Kidney (tissue), 13 donors: ENCODE measurements at regions not wholly inside any gene's neighbourhood (a gene's known extent, or its start where the extent isn't known, plus 50 kb on each side); places are given as distances from the start of the nearest gene placed in this dataset.

ENCODE experiments used
- DNase-seq, 5 donors: peaks; one replicate each; pipeline ENCODE4 v3.0.0-alpha.2; 2013 to 2020
- FAIRE-seq: peaks from 2 replicates; lab custom pipeline; 2012; peaks lifted over from hg19 to GRCh38; lab: Jason Lieb, UNC
- H3K27ac ChIP-seq, 2 donors: one replicate each; pipeline ENCODE4 v1.7.0; 2013; ENCODE audit warnings: low read depth in 2 of 2, low read length in 2 of 2, inconsistent platforms in 1 of 2
- H3K27me3 ChIP-seq: one replicate; pipeline ENCODE4 v1.7.1; 2013; ENCODE audit warnings: low read length, inconsistent platforms; ENCODE audit not compliant: control insufficient read depth, insufficient read depth
- H3K36me3 ChIP-seq, 3 donors: one replicate each; pipeline versions ENCODE4 v1.7.0 to v1.7.1; 2013; ENCODE audit warnings: low read length in 3 of 3, control low read depth in 1 of 3, inconsistent platforms in 1 of 3; ENCODE audit not compliant: insufficient read depth in 3 of 3, control insufficient read depth in 2 of 3
- H3K4me1 ChIP-seq, 3 donors: one replicate each; pipeline versions ENCODE4 v1.7.0 to v1.7.1; 2013; ENCODE audit warnings: low read length in 3 of 3, inconsistent platforms in 1 of 3, low read depth in 1 of 3; ENCODE audit not compliant: control insufficient read depth in 2 of 3, insufficient read depth in 2 of 3
- H3K4me3 ChIP-seq, 3 donors: one replicate each; pipeline versions ENCODE4 v1.7.0 to v1.8.1; 2013; ENCODE audit warnings: low read length in 3 of 3, control low read depth in 1 of 3, inconsistent platforms in 1 of 3
- H3K9ac ChIP-seq, 3 donors: one replicate each; pipeline versions ENCODE4 v1.7.0 to v1.7.1; 2013; ENCODE audit warnings: low read length in 3 of 3, control low read depth in 1 of 3, inconsistent platforms in 1 of 3
- H3K9me3 ChIP-seq, 3 donors: one replicate each; pipeline versions ENCODE4 v1.7.0 to v1.7.1; 2013; ENCODE audit warnings: low read length in 3 of 3, control low read depth in 1 of 3, inconsistent platforms in 1 of 3; ENCODE audit not compliant: control insufficient read depth in 2 of 3, insufficient read depth in 1 of 3
- CTCF ChIP-seq: IDR thresholded peaks from 3 replicates; pipeline ENCODE4 v1.5.1; 2012; ENCODE audit warnings: mild to moderate bottlenecking, moderate library complexity, borderline replicate concordance; ENCODE audit not compliant: insufficient read depth; ENCODE audit errors: extremely low read depth
- intact Hi-C: fragments of 100-400 bp; cut with DNase I; formaldehyde crosslinking; loops from one replicate; pipeline ENCODE4 v1.11.1; 2022
- donor health status: control.
- donor health status: control.
- donor health status: control.
- donor health status: control.
- donor health status: control.
- donor health status: DM: yes; HTN: yes; CAD: no.
- donor health status: Normal renal cell carcinoma (clear cell type).

- H3K36me3 ChIP-seq: no peaks in the 10 kb centered on the region
- H3K4me1 ChIP-seq: peaks cover 0 to 4% (median 2%) of the 10 kb centered on the region in 3 donors
- no peaks in the 10 kb centered on the region for H3K9me3 ChIP-seq
- no peaks in the 10 kb centered on the region for H3K27me3 ChIP-seq
- no peak overlapping the region for H3K4me3 ChIP-seq
- H3K9ac ChIP-seq: no peak overlapping the region
- DNase-seq (no peak), FAIRE-seq (no peak)
- TF ChIP-seq CTCF: no peak
- intact Hi-C loops: no loop called here
- no peak overlapping the region for H3K27ac ChIP-seq
Measured at GRCh38 chr16:10252155-10252554, 69.9 kb upstream of the GRIN2A start.

GRCh38 chr16:10253409-10253808 is 71.2 kb upstream of the GRIN2A start:
- Histone ChIP-seq H3K4me1 (peaks cover 0 to 6% (median 4%) of the 10 kb centered on the region in 3 donors), H3K27ac (no peak overlapping the region), H3K9me3 (no peaks in the 10 kb centered on the region), H3K27me3 (no peaks in the 10 kb centered on the region), H3K9ac (no peak overlapping the region), H3K4me3 (no peak overlapping the region), H3K36me3 (no peaks in the 10 kb centered on the region)
- DNase-seq (peak in 4 of 5 donors; percentile 55 to 80 (median 68)), FAIRE-seq (no peak)
- TF ChIP-seq CTCF: no peak
- intact Hi-C loops: no loop called here

- Histone ChIP-seq H3K4me1 (peaks cover 0 to 6% (median 4%) of the 10 kb centered on the region in 3 donors), H3K9me3 (no peaks in the 10 kb centered on the region), H3K36me3 (no peaks in the 10 kb centered on the region), H3K9ac (no peak overlapping the region), H3K27ac (no peak overlapping the region), H3K4me3 (no peak overlapping the region), H3K27me3 (no peaks in the 10 kb centered on the region)
- FAIRE-seq: no peak
- intact Hi-C loops: no loop called here
- no peak for TF ChIP-seq CTCF
- no peak for DNase-seq
Measured at GRCh38 chr16:10255728-10256127, 73.5 kb upstream of the GRIN2A start.
